GM19397 (cell line): ENCODE measurements at regions not wholly inside any gene's neighbourhood (a gene's known extent, or its start where the extent isn't known, plus 50 kb on each side); places are given as distances from the start of the nearest gene placed in this dataset.
A peak's percentile ranks its signal among the peaks of the same experiment; 100 is the strongest.
"Not testable (repeated sequence)": the region's sequence is repeated elsewhere in the genome, so short reads cannot be mapped to it uniquely, and the experiment has no call there.

Experiments
- ATAC-seq: cut with Tn5 transposase; IDR thresholded peaks from one replicate; pipeline ENCODE4 v1.9.1; 2021; ENCODE audit warnings: mild to moderate bottlenecking, moderate library complexity; ENCODE audit not compliant: unreplicated experiment

DNA sequence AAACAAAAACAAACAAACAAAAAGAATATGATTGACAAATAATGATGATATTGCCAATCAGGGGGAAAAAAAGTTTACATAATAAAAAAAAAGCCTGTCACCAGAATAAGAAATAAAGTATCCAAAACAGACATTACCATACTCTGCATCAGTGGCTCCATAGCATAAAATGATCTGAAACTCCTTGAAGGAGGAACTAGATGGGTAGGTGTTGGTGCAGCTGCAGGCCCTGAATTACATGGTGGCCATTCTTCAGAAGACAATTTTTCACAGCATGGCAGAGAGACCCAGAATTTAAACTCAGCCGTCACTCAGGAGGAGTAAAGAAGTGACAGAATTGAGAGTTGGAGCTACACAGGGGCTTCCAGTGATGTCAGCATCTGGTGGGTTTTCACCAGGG lies 60.2 kb downstream of the GLUL start:
- ATAC-seq = no peak

GRCh38 chr1:182330303-182330702 lies 61.3 kb downstream of the GLUL start:
- ATAC-seq = no peak

GRCh38 chr1:182329471-182329870 lies 62.1 kb downstream of the GLUL start:
- no peak for ATAC-seq

DNA sequence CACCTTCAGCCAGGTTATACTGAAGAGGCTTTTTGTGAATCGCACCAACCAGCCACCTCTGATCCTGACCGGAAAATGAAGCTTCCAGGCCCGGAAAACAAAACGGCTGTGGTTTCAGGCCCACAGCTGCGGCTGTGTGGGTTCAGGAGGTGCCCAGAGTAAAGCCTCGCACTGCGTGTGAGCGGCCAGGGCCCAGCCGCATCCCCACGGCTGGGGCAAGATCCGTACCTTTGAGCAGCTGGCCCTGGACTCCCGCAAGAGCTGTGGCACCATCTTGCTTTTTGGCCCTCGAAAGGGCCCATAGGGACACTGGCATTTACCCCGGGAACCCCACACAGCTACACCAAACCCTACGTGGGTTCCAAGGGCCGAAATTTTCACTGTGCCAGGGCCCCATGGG lies 63.0 kb downstream of the GLUL start:
- ATAC-seq = no peak

GRCh38 chr1:182325339-182325738 lies 66.3 kb downstream of the GLUL start:
- ATAC-seq = no peak

DNA sequence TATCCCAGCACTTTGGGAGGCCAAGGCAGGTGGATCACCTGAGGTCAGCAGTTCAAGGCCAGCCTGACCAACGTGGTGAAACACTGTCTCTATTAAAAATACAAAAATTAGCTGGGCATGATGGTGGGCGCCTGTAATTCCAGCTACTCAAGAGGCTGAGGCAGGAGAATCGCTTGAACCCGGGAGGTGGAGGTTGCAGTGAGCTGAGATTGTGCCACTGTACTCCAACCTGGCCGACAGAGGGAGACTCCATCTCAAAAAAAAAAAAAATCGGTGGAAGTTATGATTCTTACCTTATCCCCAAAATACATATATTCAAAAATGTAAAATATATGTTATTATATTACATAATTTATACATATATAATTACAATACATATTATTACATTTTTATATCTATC lies 70.1 kb downstream of the GLUL start:
- not testable (repeated sequence) for ATAC-seq

- ATAC-seq = no peak
Observed at GRCh38 chr1:182317611-182318161, 73.9 kb downstream of the GLUL start.

DNA sequence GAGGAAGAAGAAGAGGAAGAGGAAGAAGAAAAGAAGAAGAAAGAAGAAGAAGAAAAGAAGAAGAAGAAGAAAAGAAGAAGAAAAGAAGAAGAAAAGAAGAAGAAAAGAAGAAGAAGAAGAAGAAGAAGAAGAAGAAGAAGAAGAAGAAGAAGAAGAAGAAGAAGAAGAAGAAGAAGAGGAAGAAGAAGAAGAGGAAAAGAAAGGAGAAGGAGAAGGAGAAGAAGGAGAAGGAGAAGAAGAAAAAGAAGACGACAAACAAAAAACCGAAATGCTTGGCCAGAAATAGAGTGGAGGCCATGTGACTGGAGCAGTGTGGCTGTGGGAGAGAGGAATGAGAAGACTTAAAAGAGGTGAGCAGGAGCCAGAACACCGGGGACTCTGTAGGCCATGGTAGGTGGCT lies 75.1 kb downstream of the GLUL start:
- ATAC-seq = not testable (repeated sequence)

DNA sequence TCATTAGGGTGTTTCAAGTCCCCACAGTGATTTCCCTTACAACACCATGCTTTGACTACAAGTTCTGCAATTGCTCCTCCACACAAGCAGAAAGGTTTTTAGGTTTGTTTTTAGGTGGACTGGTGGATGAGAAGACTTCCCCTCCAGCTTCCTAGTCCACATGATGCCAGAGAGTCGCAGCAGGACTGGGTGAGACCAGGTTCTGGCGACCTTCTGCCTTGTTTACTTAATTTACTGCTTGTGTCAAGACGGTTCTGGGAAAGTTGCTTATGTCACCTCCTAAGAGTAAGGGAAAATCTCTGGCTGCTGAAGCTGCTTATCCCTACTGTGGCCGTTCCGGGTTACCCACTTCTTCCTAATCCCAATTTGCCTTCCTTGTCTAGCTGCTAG lies 76.4 kb downstream of the GLUL start:
- no peak for ATAC-seq

GRCh38 chr1:182309631-182310351 lies 81.8 kb downstream of the GLUL start:
- ATAC-seq = no peak

DNA sequence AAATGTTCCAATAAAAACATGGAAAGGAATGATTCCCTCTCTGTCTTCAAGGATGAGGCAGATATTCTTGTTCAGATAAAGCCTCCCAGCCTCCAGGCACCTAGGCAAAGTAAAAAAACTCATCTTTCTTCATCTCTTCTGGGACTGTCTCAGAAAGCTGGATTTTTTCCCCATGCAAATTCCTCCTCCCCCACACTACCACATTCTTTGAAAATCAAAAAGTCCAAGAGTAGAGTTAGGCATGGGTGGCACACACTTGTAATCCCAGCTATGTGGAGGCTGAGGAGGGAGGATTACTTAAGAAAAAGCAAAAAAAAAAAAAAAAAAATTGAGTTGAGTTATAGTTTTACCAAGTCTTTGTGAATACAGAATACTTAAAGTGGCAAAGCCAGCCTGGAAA lies 82.8 kb downstream of the GLUL start:
- no peak for ATAC-seq

- ATAC-seq = not testable (repeated sequence)
Observed at GRCh38 chr1:182307486-182307885, 84.1 kb downstream of the GLUL start.

GRCh38 chr1:182305861-182306260 lies 85.7 kb downstream of the GLUL start:
- ATAC-seq = no peak

GRCh38 chr1:182304627-182305026 lies 87.0 kb downstream of the GLUL start:
- no peak for ATAC-seq

DNA sequence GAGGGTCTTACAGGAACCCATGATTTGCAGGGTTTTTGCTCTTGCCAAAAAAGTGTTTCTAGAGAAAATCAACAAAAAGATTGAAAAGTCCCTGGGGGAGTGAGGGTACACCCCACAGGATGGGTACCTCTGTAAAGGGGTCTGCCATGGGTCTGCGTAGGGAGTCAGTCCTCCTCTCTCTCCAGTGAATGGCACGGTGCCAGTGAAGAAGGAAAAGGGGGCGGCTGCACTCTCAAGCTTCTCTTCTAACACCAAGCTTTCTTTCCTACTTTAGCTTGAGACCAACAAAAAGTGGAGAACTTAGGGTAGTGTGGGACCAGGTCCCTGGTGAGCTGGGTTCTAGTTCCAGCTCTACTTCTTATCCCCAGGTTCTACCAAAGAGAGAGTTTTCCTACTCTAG lies 87.4 kb downstream of the GLUL start:
- no peak for ATAC-seq

- ATAC-seq = peak; percentile 65
Observed at GRCh38 chr1:182303778-182304177, 87.8 kb downstream of the GLUL start.

GRCh38 chr1:182301467-182302198 lies 90.0 kb downstream of the GLUL start:
- no peak for ATAC-seq

GRCh38 chr1:182301026-182301436 lies 90.6 kb downstream of the GLUL start:
- ATAC-seq = no peak

GRCh38 chr1:182299728-182300616 lies 91.6 kb downstream of the GLUL start:
- ATAC-seq = no peak

GRCh38 chr1:182299054-182299727 lies 92.4 kb downstream of the GLUL start:
- not testable (repeated sequence) for ATAC-seq

DNA sequence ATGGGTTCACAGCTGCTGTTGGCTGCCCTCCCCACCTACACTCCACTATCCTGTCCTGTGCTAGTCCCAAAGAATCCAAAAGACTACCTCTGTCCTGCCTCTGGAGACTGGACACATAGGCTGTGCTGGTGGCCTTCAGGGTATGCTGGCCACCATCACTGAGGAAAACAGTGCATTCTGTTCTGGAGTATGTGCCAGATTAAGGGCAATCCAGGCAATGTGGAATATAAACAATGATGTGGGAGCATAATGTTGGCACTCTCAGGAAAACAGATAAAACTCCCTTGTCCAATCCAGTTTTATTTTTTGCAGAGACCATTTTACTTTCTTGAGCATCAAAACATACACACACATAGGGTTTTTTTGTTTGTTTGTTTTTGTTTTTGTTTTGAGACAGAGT lies 94.3 kb downstream of the GLUL start:
- ATAC-seq = no peak
